HepG2 (cell line): ENCODE measurements at regions not wholly inside any gene's neighbourhood (a gene's known extent, or its start where the extent isn't known, plus 50 kb on each side); places are given as distances from the start of the nearest gene placed in this dataset.

ENCODE experiments used
- MXI1 ChIP-seq: IDR thresholded peaks from 3 replicates; pipeline ENCODE4 v1.6.1; 2012; ENCODE audit warnings: low read depth, low read length, inconsistent platforms, borderline replicate concordance
- ZNF33B ChIP-seq: sonication (generic); formaldehyde crosslinking; IDR thresholded peaks from 2 replicates; pipeline ENCODE4 v1.5.1; 2020; ENCODE audit warnings: mild to moderate bottlenecking, missing genetic modification reagents
- TF ChIP-seq, protein P1 (sequence below): sonication (generic); formaldehyde crosslinking; IDR thresholded peaks from 2 replicates; pipeline ENCODE4 v1.4.0; 2020; ENCODE audit warnings: missing genetic modification reagents
- TF ChIP-seq, protein P2 (sequence below), 2 experiments: sonication (generic) in 1 of 2; formaldehyde crosslinking in 1 of 2; IDR thresholded peaks; 2 replicates each; pipeline versions ENCODE4 v1.6.1 to v1.9.0; 2014 to 2022; ENCODE audit warnings: antibody characterized with exemption in 1 of 2, borderline replicate concordance in 1 of 2, inconsistent platforms in 1 of 2, low read depth in 1 of 2, missing genetic modification reagents in 1 of 2

DNA sequence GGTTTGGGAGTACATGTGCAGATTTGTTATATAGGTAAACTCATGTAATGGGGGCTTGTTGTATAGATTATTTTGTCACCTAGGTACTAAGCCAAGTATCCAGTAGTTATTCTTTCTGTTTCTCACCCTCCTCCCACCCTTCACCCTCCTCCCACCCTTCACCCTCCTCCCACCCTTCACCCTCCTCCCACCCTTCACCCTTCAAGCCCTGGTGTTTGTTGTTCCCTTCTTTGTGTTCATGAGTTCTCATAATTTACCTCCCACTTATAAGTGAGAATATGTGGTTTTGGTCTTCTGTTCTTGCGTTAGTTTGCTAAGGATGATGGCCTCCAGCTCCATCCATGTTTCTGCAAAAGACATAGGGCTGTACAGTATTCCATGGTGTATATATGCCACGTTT lies 58.7 kb upstream of the OR10AD1 start (continued):
- TF ChIP-seq, protein P1, sequence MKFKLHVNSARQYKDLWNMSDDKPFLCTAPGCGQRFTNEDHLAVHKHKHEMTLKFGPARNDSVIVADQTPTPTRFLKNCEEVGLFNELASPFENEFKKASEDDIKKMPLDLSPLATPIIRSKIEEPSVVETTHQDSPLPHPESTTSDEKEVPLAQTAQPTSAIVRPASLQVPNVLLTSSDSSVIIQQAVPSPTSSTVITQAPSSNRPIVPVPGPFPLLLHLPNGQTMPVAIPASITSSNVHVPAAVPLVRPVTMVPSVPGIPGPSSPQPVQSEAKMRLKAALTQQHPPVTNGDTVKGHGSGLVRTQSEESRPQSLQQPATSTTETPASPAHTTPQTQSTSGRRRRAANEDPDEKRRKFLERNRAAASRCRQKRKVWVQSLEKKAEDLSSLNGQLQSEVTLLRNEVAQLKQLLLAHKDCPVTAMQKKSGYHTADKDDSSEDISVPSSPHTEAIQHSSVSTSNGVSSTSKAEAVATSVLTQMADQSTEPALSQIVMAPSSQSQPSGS (CRISPR knock-in tag), result no peak
- TF ChIP-seq MXI1, result no peak
- TF ChIP-seq, protein P2, sequence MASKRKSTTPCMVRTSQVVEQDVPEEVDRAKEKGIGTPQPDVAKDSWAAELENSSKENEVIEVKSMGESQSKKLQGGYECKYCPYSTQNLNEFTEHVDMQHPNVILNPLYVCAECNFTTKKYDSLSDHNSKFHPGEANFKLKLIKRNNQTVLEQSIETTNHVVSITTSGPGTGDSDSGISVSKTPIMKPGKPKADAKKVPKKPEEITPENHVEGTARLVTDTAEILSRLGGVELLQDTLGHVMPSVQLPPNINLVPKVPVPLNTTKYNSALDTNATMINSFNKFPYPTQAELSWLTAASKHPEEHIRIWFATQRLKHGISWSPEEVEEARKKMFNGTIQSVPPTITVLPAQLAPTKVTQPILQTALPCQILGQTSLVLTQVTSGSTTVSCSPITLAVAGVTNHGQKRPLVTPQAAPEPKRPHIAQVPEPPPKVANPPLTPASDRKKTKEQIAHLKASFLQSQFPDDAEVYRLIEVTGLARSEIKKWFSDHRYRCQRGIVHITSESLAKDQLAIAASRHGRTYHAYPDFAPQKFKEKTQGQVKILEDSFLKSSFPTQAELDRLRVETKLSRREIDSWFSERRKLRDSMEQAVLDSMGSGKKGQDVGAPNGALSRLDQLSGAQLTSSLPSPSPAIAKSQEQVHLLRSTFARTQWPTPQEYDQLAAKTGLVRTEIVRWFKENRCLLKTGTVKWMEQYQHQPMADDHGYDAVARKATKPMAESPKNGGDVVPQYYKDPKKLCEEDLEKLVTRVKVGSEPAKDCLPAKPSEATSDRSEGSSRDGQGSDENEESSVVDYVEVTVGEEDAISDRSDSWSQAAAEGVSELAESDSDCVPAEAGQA (IDR thresholded peaks at IDR 0.05; ENCODE audit: low read depth), result no peak
- TF ChIP-seq, protein P2 (CRISPR knock-in tag; IDR thresholded peaks at IDR 0.05; ENCODE audit: borderline replicate concordance), result no peak
- no peak for TF ChIP-seq ZNF33B (CRISPR knock-in tag)
- TF ChIP-seq, all 625 proteins: peak for 0
